Bronchial epithelial cell (primary cell): ENCODE measurements at regions not wholly inside any gene's neighbourhood (a gene's known extent, or its start where the extent isn't known, plus 50 kb on each side); places are given as distances from the start of the nearest gene placed in this dataset.
A peak's percentile ranks its signal among the peaks of the same experiment; 100 is the strongest.

Experiments
- DNase-seq: peaks from one replicate; pipeline ENCODE4 v3.0.0-alpha.2; 2010; ENCODE audit warnings: low read depth
- FAIRE-seq: peaks from 2 replicates; lab custom pipeline; 2011; peaks lifted over from hg19 to GRCh38; lab: Jason Lieb, UNC
- H3K27me3 ChIP-seq: 2 replicates; pipeline ENCODE4 v1.5.1; 2011; ENCODE audit warnings: low read length; ENCODE audit not compliant: control insufficient read depth, insufficient read depth
- H3K36me3 ChIP-seq: 2 replicates; pipeline ENCODE4 v1.5.1; 2011; ENCODE audit warnings: low read length; ENCODE audit not compliant: control insufficient read depth, insufficient read depth
- H3K4me3 ChIP-seq: 2 replicates; pipeline ENCODE4 v1.5.1; 2011; ENCODE audit warnings: mild to moderate bottlenecking, low read depth, low read length, control low read depth
- CTCF ChIP-seq: IDR thresholded peaks from 2 replicates; pipeline ENCODE4 v1.5.1; 2011; ENCODE audit warnings: mild to moderate bottlenecking, moderate library complexity, low read length, control low read depth, inconsistent platforms; ENCODE audit not compliant: insufficient read depth, severe bottlenecking

GRCh38 chr14:34169561-34169960 is 218.7 kb upstream of the EGLN3 start:
- FAIRE-seq = no peak
- no peak overlapping the region for H3K4me3 ChIP-seq
- TF ChIP-seq CTCF = no peak

GRCh38 chr14:34168656-34169055 is 217.8 kb upstream of the EGLN3 start:
- H3K27me3 ChIP-seq = no peaks in the 10 kb centered on the region
- FAIRE-seq (no peak), DNase-seq (no peak)
- H3K36me3 ChIP-seq = no peaks in the 10 kb centered on the region
- TF ChIP-seq CTCF = no peak
- no peak overlapping the region for H3K4me3 ChIP-seq

More at GRCh38 chr14:34169561-34169960, 218.7 kb upstream of the EGLN3 start:
- H3K36me3 ChIP-seq = no peaks in the 10 kb centered on the region
- no peak for DNase-seq
- H3K27me3 ChIP-seq = no peaks in the 10 kb centered on the region

GRCh38 chr14:34165847-34166350 is 215.0 kb upstream of the EGLN3 start:
- Histone ChIP-seq H3K27me3 (no peaks in the 10 kb centered on the region), H3K36me3 (no peaks in the 10 kb centered on the region), H3K4me3 (no peak overlapping the region)
- TF ChIP-seq CTCF = no peak
- FAIRE-seq = no peak
- no peak for DNase-seq

- no peaks in the 10 kb centered on the region for H3K36me3 ChIP-seq
- FAIRE-seq = no peak
- no peak for TF ChIP-seq CTCF
- no peak for DNase-seq
- H3K27me3 ChIP-seq = no peaks in the 10 kb centered on the region
- H3K4me3 ChIP-seq = no peak overlapping the region
Measured at GRCh38 chr14:34164162-34164864, 213.4 kb upstream of the EGLN3 start.

- DNase-seq (peak; percentile 92), FAIRE-seq (no peak)
- TF ChIP-seq CTCF = no peak
- Histone ChIP-seq H3K36me3 (no peaks in the 10 kb centered on the region), H3K4me3 (no peak overlapping the region), H3K27me3 (no peaks in the 10 kb centered on the region)
Measured at GRCh38 chr14:34161351-34162082, 210.6 kb upstream of the EGLN3 start.
